ENCODE measurements at regions not wholly inside any gene's neighbourhood (a gene's known extent, or its start where the extent isn't known, plus 50 kb on each side); places are given as distances from the start of the nearest gene placed in this dataset.

GRCh38 chr3:15884132-15884531 is 86.4 kb upstream of the ANKRD28 start:
- Histone ChIP-seq H3K79me2 (ENCODE audit: insufficient read depth, low read depth) (no peaks in the 10 kb centered on the region), H3K4me1 (ENCODE audit: low read depth, poor library complexity, severe bottlenecking) (no peaks in the 10 kb centered on the region), H3K27ac (no peak overlapping the region), H2AFZ (ENCODE audit: low read depth) (no peak overlapping the region), H3K9ac (no peak overlapping the region), H3K4me3 (IDR thresholded peaks at IDR 0.05; ENCODE audit: insufficient read depth, low read depth, low read length) (no peak overlapping the region), H3K36me3 (ENCODE audit: insufficient read depth) (no peaks in the 10 kb centered on the region), H3K27me3 (ENCODE audit: insufficient read depth, low read depth) (no peaks in the 10 kb centered on the region), H3K4me2 (no peak overlapping the region), H4K20me1 (ENCODE audit: insufficient read depth) (no peaks in the 10 kb centered on the region)
- no peak for TF ChIP-seq CTCF (conservative IDR thresholded peaks at IDR 0.05; ENCODE audit: low read depth, low read length)

GRCh38 chr3:15886521-15886920 is 88.7 kb upstream of the ANKRD28 start:
- Histone ChIP-seq H3K27me3 (ENCODE audit: insufficient read depth, low read depth) (no peaks in the 10 kb centered on the region), H2AFZ (ENCODE audit: low read depth) (no peak overlapping the region), H4K20me1 (ENCODE audit: insufficient read depth) (no peaks in the 10 kb centered on the region), H3K79me2 (ENCODE audit: insufficient read depth, low read depth) (no peaks in the 10 kb centered on the region), H3K4me3 (IDR thresholded peaks at IDR 0.05; ENCODE audit: insufficient read depth, low read depth, low read length) (no peak overlapping the region), H3K36me3 (ENCODE audit: insufficient read depth) (no peaks in the 10 kb centered on the region), H3K27ac (no peak overlapping the region), H3K9ac (no peak overlapping the region), H3K4me1 (ENCODE audit: low read depth, poor library complexity, severe bottlenecking) (no peaks in the 10 kb centered on the region), H3K4me2 (no peak overlapping the region)
- TF ChIP-seq CTCF (conservative IDR thresholded peaks at IDR 0.05; ENCODE audit: low read depth, low read length): no peak

- Histone ChIP-seq H3K4me2 (no peak overlapping the region), H3K4me1 (ENCODE audit: low read depth, poor library complexity, severe bottlenecking) (no peaks in the 10 kb centered on the region), H3K36me3 (ENCODE audit: insufficient read depth) (no peaks in the 10 kb centered on the region), H2AFZ (ENCODE audit: low read depth) (no peak overlapping the region), H3K79me2 (ENCODE audit: insufficient read depth, low read depth) (no peaks in the 10 kb centered on the region), H3K27ac (no peak overlapping the region), H3K9ac (no peak overlapping the region), H4K20me1 (ENCODE audit: insufficient read depth) (no peaks in the 10 kb centered on the region), H3K4me3 (IDR thresholded peaks at IDR 0.05; ENCODE audit: insufficient read depth, low read depth, low read length) (no peak overlapping the region), H3K27me3 (ENCODE audit: insufficient read depth, low read depth) (no peaks in the 10 kb centered on the region)
- TF ChIP-seq CTCF (conservative IDR thresholded peaks at IDR 0.05; ENCODE audit: low read depth, low read length): no peak
These were observed 89.5 kb upstream of the ANKRD28 start for GRCh38 chr3:15887261-15887660.

GRCh38 chr3:15889936-15890335 is 92.2 kb upstream of the ANKRD28 start:
- Histone ChIP-seq H3K79me2 (ENCODE audit: insufficient read depth, low read depth) (no peaks in the 10 kb centered on the region), H3K9ac (no peak overlapping the region), H3K4me3 (IDR thresholded peaks at IDR 0.05; ENCODE audit: insufficient read depth, low read depth, low read length) (no peak overlapping the region), H3K4me2 (no peak overlapping the region), H3K36me3 (ENCODE audit: insufficient read depth) (no peaks in the 10 kb centered on the region), H3K27me3 (ENCODE audit: insufficient read depth, low read depth) (no peaks in the 10 kb centered on the region), H3K4me1 (ENCODE audit: low read depth, poor library complexity, severe bottlenecking) (no peaks in the 10 kb centered on the region), H4K20me1 (ENCODE audit: insufficient read depth) (no peaks in the 10 kb centered on the region), H3K27ac (no peak overlapping the region), H2AFZ (ENCODE audit: low read depth) (no peak overlapping the region)
- no peak for TF ChIP-seq CTCF (conservative IDR thresholded peaks at IDR 0.05; ENCODE audit: low read depth, low read length)
